ENCODE measurements at regions not wholly inside any gene's neighbourhood (a gene's known extent, or its start where the extent isn't known, plus 50 kb on each side); places are given as distances from the start of the nearest gene placed in this dataset.

GRCh38 chr5:107147589-107147988 lies 523.1 kb downstream of the EFNA5 start:
- Histone ChIP-seq H3K4me2 (no peak overlapping the region), H3K9me2 (no peaks in the 10 kb centered on the region), H3K27ac (ENCODE audit: low read depth in 2 of 2, low read length in 1 of 2) (no peak overlapping the region), H3K9me3 (no peaks in the 10 kb centered on the region), H3F3A (replicated peaks; ENCODE audit: insufficient read depth) (no peaks in the 10 kb centered on the region), H2AFZ (ENCODE audit: low read depth) (no peak overlapping the region), H3K9ac (no peak overlapping the region), H4K20me1 (ENCODE audit: insufficient read depth) (no peaks in the 10 kb centered on the region), H3K4me1 (ENCODE audit: control insufficient read depth in 1 of 2, insufficient read depth in 2 of 2, low read depth in 1 of 2, low read length in 1 of 2) (no peaks in the 10 kb centered on the region; a peak in 1 of 4 replicates), H3K79me2 (ENCODE audit: insufficient read depth) (no peaks in the 10 kb centered on the region), H3K4me3 (ENCODE audit: low read depth in 2 of 2, low read length in 1 of 2) (no peak overlapping the region), H3K27me3 (ENCODE audit: insufficient read depth) (no peaks in the 10 kb centered on the region; the same call in 1 of the 2 replicates), H3K36me3 (replicated peaks in 1 of 2; ENCODE audit: control insufficient read depth in 1 of 2, insufficient read depth in 2 of 2, low read length in 1 of 2) (no peaks in the 10 kb centered on the region)
- ChIA-PET CTCF (no interaction called here), POLR2A (no interaction called here)
- DNase-seq = no peak
- 90% methylated on average over 1 of the region's 1 CpG for WGBS (ENCODE audit: low lambda C conversion rate)
- TF ChIP-seq PBX3 (IDR thresholded peaks at IDR 0.05) (no peak), MEF2A (IDR thresholded peaks at IDR 0.05; ENCODE audit: borderline replicate concordance, low read depth) (no peak), MXI1 (IDR thresholded peaks at IDR 0.05; ENCODE audit: low read depth, low read length) (no peak), GABPA (IDR thresholded peaks at IDR 0.05; ENCODE audit: low read depth) (no peak), TCF12 (IDR thresholded peaks at IDR 0.05) (no peak), YY1 (IDR thresholded peaks at IDR 0.05; ENCODE audit: low read depth) (no peak), GATA2 (CRISPR knock-in tag; IDR thresholded peaks at IDR 0.05) (no peak), RFX5 (IDR thresholded peaks at IDR 0.05; ENCODE audit: low read length) (no peak), RCOR1 (IDR thresholded peaks at IDR 0.05; ENCODE audit: low read length) (no peak), NFIC (IDR thresholded peaks at IDR 0.05; ENCODE audit: borderline replicate concordance) (no peak), TAF1 (IDR thresholded peaks at IDR 0.05; ENCODE audit: borderline replicate concordance, low read depth, low read length) (no peak), NRF1 (IDR thresholded peaks at IDR 0.05; ENCODE audit: low read depth, low read length) (no peak)
- TF ChIP-seq, protein P1, sequence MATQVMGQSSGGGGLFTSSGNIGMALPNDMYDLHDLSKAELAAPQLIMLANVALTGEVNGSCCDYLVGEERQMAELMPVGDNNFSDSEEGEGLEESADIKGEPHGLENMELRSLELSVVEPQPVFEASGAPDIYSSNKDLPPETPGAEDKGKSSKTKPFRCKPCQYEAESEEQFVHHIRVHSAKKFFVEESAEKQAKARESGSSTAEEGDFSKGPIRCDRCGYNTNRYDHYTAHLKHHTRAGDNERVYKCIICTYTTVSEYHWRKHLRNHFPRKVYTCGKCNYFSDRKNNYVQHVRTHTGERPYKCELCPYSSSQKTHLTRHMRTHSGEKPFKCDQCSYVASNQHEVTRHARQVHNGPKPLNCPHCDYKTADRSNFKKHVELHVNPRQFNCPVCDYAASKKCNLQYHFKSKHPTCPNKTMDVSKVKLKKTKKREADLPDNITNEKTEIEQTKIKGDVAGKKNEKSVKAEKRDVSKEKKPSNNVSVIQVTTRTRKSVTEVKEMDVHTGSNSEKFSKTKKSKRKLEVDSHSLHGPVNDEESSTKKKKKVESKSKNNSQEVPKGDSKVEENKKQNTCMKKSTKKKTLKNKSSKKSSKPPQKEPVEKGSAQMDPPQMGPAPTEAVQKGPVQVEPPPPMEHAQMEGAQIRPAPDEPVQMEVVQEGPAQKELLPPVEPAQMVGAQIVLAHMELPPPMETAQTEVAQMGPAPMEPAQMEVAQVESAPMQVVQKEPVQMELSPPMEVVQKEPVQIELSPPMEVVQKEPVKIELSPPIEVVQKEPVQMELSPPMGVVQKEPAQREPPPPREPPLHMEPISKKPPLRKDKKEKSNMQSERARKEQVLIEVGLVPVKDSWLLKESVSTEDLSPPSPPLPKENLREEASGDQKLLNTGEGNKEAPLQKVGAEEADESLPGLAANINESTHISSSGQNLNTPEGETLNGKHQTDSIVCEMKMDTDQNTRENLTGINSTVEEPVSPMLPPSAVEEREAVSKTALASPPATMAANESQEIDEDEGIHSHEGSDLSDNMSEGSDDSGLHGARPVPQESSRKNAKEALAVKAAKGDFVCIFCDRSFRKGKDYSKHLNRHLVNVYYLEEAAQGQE (IDR thresholded peaks at IDR 0.05; ENCODE audit: low read depth, low read length) = no peak
- TF ChIP-seq, protein P2, sequence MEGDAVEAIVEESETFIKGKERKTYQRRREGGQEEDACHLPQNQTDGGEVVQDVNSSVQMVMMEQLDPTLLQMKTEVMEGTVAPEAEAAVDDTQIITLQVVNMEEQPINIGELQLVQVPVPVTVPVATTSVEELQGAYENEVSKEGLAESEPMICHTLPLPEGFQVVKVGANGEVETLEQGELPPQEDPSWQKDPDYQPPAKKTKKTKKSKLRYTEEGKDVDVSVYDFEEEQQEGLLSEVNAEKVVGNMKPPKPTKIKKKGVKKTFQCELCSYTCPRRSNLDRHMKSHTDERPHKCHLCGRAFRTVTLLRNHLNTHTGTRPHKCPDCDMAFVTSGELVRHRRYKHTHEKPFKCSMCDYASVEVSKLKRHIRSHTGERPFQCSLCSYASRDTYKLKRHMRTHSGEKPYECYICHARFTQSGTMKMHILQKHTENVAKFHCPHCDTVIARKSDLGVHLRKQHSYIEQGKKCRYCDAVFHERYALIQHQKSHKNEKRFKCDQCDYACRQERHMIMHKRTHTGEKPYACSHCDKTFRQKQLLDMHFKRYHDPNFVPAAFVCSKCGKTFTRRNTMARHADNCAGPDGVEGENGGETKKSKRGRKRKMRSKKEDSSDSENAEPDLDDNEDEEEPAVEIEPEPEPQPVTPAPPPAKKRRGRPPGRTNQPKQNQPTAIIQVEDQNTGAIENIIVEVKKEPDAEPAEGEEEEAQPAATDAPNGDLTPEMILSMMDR (IDR thresholded peaks at IDR 0.05) = no peak
